TTC549 (cell line): ENCODE measurements at regions not wholly inside any gene's neighbourhood (a gene's known extent, or its start where the extent isn't known, plus 50 kb on each side); places are given as distances from the start of the nearest gene placed in this dataset.
"Not testable (repeated sequence)": the region's sequence is repeated elsewhere in the genome, so short reads cannot be mapped to it uniquely, and the experiment has no call there.

Experiments used
- FAIRE-seq: peaks from 2 replicates; lab custom pipeline; 2012; peaks lifted over from hg19 to GRCh38; lab: Jason Lieb, UNC

- no peak for FAIRE-seq
These were observed 62.8 kb upstream of the EIF5 start for GRCh38 chr14:103271189-103271588.

GRCh38 chr14:103273145-103273744, 60.8 kb upstream of the EIF5 start:
- FAIRE-seq: no peak

GRCh38 chr14:103273745-103274615, 60.1 kb upstream of the EIF5 start:
- no peak for FAIRE-seq

- no peak for FAIRE-seq
These were observed 59.0 kb upstream of the EIF5 start for GRCh38 chr14:103275000-103275399.

GRCh38 chr14:103277931-103278330, 56.1 kb upstream of the EIF5 start:
- no peak for FAIRE-seq

GRCh38 chr14:103279142-103280025, 54.7 kb upstream of the EIF5 start:
- no peak for FAIRE-seq

- FAIRE-seq: no peak
These were observed 53.6 kb upstream of the EIF5 start for GRCh38 chr14:103280278-103280928.

- no peak for FAIRE-seq
These were observed 52.4 kb upstream of the EIF5 start for GRCh38 chr14:103281496-103282231.

GRCh38 chr14:103282309-103282708, 51.7 kb upstream of the EIF5 start:
- not testable (repeated sequence) for FAIRE-seq

- FAIRE-seq: no peak
These were observed 51.1 kb upstream of the EIF5 start for GRCh38 chr14:103282932-103283331.

GRCh38 chr14:103283916-103284315, 50.1 kb upstream of the EIF5 start:
- no peak for FAIRE-seq
